ENCODE measurements at regions not wholly inside any gene's neighbourhood (a gene's known extent, or its start where the extent isn't known, plus 50 kb on each side); places are given as distances from the start of the nearest gene placed in this dataset.

DNA sequence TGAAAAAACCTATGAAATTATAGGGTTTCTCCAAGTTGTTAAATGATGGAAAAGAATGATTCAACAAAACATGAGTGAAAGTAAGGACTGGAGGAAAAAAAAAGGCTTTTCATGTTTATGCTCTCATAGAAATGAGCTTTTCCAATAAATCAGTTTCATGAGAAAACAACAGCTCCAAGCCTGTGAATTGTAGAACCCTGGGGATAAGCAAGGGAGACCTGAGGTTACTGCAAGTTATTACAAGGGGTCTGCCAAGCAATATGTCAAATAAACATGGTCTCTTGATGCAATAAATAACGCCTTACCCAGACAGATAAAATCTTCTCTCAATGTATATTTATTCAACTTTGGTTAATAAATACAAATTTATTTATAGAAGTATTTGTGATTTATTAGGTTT lies 577.9 kb upstream of the GCFC2 start:
- H3K27ac ChIP-seq = no peak overlapping the region
- H3K4me3 ChIP-seq (ENCODE audit: low read depth in 1 of 2, low read length in 1 of 2) = no peak overlapping the region
- TF ChIP-seq, protein P1, sequence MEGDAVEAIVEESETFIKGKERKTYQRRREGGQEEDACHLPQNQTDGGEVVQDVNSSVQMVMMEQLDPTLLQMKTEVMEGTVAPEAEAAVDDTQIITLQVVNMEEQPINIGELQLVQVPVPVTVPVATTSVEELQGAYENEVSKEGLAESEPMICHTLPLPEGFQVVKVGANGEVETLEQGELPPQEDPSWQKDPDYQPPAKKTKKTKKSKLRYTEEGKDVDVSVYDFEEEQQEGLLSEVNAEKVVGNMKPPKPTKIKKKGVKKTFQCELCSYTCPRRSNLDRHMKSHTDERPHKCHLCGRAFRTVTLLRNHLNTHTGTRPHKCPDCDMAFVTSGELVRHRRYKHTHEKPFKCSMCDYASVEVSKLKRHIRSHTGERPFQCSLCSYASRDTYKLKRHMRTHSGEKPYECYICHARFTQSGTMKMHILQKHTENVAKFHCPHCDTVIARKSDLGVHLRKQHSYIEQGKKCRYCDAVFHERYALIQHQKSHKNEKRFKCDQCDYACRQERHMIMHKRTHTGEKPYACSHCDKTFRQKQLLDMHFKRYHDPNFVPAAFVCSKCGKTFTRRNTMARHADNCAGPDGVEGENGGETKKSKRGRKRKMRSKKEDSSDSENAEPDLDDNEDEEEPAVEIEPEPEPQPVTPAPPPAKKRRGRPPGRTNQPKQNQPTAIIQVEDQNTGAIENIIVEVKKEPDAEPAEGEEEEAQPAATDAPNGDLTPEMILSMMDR (IDR thresholded peaks at IDR 0.05) = no peak
- no peaks in the 10 kb centered on the region for H3K36me3 ChIP-seq
- no peaks in the 10 kb centered on the region for H3K9me3 ChIP-seq
- no peaks in the 10 kb centered on the region for H3K27me3 ChIP-seq
- no peaks in the 10 kb centered on the region for H3K4me1 ChIP-seq (ENCODE audit: control insufficient read depth in 1 of 2, insufficient read depth in 1 of 2, low read depth in 1 of 2, low read length in 1 of 2)

DNA sequence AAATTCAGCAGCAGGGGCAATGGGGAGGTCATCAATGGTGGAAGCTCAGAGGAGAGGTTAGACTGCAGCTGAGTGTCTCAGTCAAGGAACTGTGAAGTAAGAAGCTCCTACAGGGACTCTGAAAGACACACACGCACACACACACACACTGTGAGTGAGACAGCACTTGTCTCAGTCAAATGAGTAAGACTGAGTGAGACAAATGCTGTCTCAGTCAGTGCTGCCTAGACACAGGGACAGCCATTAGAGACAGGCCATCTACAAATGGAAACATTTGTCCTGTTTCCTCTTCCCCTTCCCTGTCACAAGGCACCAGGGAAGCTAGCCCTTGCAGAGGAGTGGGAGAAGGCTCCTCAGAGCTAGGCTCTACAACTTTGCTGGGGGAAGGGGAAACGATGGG lies 577.4 kb upstream of the GCFC2 start:
- Histone ChIP-seq H3K36me3 (no peaks in the 10 kb centered on the region), H3K27ac (no peak overlapping the region), H3K4me3 (ENCODE audit: low read depth in 1 of 2, low read length in 1 of 2) (no peak overlapping the region), H3K27me3 (no peaks in the 10 kb centered on the region), H3K4me1 (ENCODE audit: control insufficient read depth in 1 of 2, insufficient read depth in 1 of 2, low read depth in 1 of 2, low read length in 1 of 2) (no peaks in the 10 kb centered on the region), H3K9me3 (no peaks in the 10 kb centered on the region)
- TF ChIP-seq, protein P1 (IDR thresholded peaks at IDR 0.05) = no peak

DNA sequence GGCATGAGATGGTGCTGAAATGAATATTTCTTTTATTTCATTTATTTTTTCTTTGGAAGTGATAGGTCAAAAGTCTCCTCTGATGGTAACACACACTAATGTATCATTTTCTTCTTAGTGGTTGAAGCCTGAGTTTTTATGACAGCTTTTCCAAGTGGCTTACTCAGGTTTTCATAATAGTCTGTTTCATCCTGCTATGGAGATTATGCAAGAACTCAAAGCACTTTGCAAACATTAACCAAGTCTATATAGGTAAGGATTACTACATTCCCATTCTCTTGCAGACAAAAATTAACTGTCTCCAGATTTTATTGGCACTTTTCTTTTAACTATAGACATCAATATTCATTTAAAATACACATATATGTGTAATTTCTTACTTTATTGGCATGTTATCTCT lies 572.6 kb upstream of the GCFC2 start:
- Histone ChIP-seq H3K27me3 (no peaks in the 10 kb centered on the region), H3K9me3 (no peaks in the 10 kb centered on the region), H3K36me3 (no peaks in the 10 kb centered on the region), H3K4me1 (ENCODE audit: control insufficient read depth in 1 of 2, insufficient read depth in 1 of 2, low read depth in 1 of 2, low read length in 1 of 2) (no peaks in the 10 kb centered on the region), H3K4me3 (ENCODE audit: low read depth in 1 of 2, low read length in 1 of 2) (no peak overlapping the region), H3K27ac (no peak overlapping the region)
- TF ChIP-seq, protein P1 (IDR thresholded peaks at IDR 0.05) = no peak

DNA sequence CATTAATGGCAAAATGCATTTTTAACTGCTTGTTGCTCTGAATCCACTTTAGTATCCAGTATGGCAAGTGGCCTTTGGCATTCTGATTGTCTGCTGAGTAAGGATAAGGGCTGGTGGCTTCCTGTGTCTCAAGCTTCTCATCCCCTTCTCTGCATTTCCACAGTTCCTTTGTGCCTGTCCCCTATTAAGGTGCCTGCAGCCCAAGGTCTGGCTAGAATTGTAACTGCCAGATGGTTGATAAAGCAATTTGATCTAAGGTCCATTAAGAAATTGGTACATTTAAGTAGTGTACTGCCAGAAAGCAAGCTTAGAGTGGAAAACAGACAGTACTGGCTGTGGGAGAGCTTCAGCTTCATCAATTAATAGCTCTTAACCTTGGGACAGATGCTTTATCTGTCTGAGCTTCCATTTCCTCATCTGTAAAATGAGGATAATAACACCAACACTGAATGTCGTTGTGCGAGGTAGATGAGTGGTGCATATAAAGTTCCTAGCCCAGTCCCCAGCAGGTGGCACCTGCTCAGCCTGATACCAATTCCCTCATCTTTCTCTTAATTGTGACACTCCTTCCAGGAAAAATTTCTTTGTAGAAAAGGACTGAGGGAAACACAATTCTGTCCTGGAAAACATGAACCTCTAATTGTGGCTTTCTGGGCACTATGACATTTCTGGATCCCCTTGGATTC lies 570.6 kb upstream of the GCFC2 start:
- H3K27me3 ChIP-seq = no peaks in the 10 kb centered on the region
- TF ChIP-seq, protein P1 (IDR thresholded peaks at IDR 0.05) = no peak
- no peaks in the 10 kb centered on the region for H3K36me3 ChIP-seq
- H3K27ac ChIP-seq = no peak overlapping the region
- H3K4me1 ChIP-seq (ENCODE audit: control insufficient read depth in 1 of 2, insufficient read depth in 1 of 2, low read depth in 1 of 2, low read length in 1 of 2) = no peaks in the 10 kb centered on the region
- H3K4me3 ChIP-seq (ENCODE audit: low read depth in 1 of 2, low read length in 1 of 2) = no peak overlapping the region
- H3K9me3 ChIP-seq = no peaks in the 10 kb centered on the region

DNA sequence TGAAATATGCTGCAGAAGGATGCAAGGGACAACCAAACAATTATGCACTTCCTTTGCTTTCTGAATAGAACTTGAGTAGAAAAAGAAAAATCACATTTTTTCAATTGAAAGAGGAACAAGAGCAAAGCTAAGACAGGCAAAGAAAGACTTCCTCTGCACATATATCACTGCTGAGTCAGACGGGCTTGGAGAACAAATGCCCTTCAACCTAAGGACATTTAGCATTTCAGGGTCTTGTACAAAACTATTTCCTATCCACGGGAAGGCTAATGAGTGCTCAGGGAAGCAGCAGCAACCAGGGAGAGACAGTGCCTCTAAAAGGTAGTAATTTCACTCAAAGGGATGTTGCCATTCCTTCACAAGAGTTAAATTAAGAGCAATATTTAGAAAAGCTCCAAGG lies 570.0 kb upstream of the GCFC2 start:
- H3K27me3 ChIP-seq = no peaks in the 10 kb centered on the region
- no peak overlapping the region for H3K27ac ChIP-seq
- TF ChIP-seq, protein P1 (IDR thresholded peaks at IDR 0.05) = no peak
- no peak overlapping the region for H3K4me3 ChIP-seq (ENCODE audit: low read depth in 1 of 2, low read length in 1 of 2)
- H3K4me1 ChIP-seq (ENCODE audit: control insufficient read depth in 1 of 2, insufficient read depth in 1 of 2, low read depth in 1 of 2, low read length in 1 of 2) = no peaks in the 10 kb centered on the region
- no peaks in the 10 kb centered on the region for H3K9me3 ChIP-seq
- no peaks in the 10 kb centered on the region for H3K36me3 ChIP-seq

Data from neutrophil (primary cell).